Astrocyte (in vitro differentiated cells and primary cell): ENCODE measurements at regions not wholly inside any gene's neighbourhood (a gene's known extent, or its start where the extent isn't known, plus 50 kb on each side); places are given as distances from the start of the nearest gene placed in this dataset.

Experiments used
- DNase-seq: peaks from one replicate; pipeline ENCODE4 v3.0.0-alpha.2; 2010; ENCODE audit warnings: low read depth
- FAIRE-seq: peaks from 2 replicates; lab custom pipeline; 2011; peaks lifted over from hg19 to GRCh38; lab: Jason Lieb, UNC
- H2AFZ ChIP-seq: 2 replicates; pipeline ENCODE4 v1.6.0; 2012; ENCODE audit warnings: low read depth, low read length, inconsistent platforms
- H3K27ac ChIP-seq: 2 replicates; pipeline ENCODE4 v1.5.1; 2011; ENCODE audit warnings: low read depth, low read length, inconsistent platforms
- H3K27me3 ChIP-seq: 2 replicates; pipeline ENCODE4 v1.6.0; 2011; ENCODE audit warnings: low read length, inconsistent platforms; ENCODE audit not compliant: insufficient read depth
- H3K36me3 ChIP-seq: 2 replicates; pipeline ENCODE4 v1.5.1; 2011; ENCODE audit warnings: low read length, inconsistent platforms; ENCODE audit not compliant: insufficient read depth
- H3K4me1 ChIP-seq: 2 replicates; pipeline ENCODE4 v1.5.1; 2011; ENCODE audit warnings: low read length, inconsistent platforms; ENCODE audit not compliant: insufficient read depth
- H3K4me2 ChIP-seq: 2 replicates; pipeline ENCODE4 v1.6.0; 2012; ENCODE audit warnings: low read length, inconsistent platforms
- H3K4me3 ChIP-seq: 2 replicates; pipeline ENCODE4 v1.5.1; 2011; ENCODE audit warnings: low read depth, mild to moderate bottlenecking, low read length, inconsistent platforms; ENCODE audit not compliant: insufficient read depth
- H3K79me2 ChIP-seq: 2 replicates; pipeline ENCODE4 v1.6.0; 2012; ENCODE audit warnings: mild to moderate bottlenecking, low read length, inconsistent platforms; ENCODE audit not compliant: insufficient read depth
- H3K9ac ChIP-seq: 2 replicates; pipeline ENCODE4 v1.6.0; 2012; ENCODE audit warnings: mild to moderate bottlenecking, low read length, inconsistent platforms
- H3K9me3 ChIP-seq: 2 replicates; pipeline ENCODE4 v1.5.1; 2012; ENCODE audit warnings: low read depth, mild to moderate bottlenecking, low read length, inconsistent platforms; ENCODE audit not compliant: insufficient read depth
- H4K20me1 ChIP-seq: 2 replicates; pipeline ENCODE4 v1.6.0; 2012; ENCODE audit warnings: low read length, inconsistent platforms; ENCODE audit not compliant: insufficient read depth
- H3K27ac Mint-ChIP-seq: one replicate; pipeline ENCODE4 v1.8.0; 2021; ENCODE audit warnings: mild to moderate bottlenecking, mixed read lengths; ENCODE audit not compliant: unreplicated experiment
- H3K27me3 Mint-ChIP-seq: one replicate; pipeline ENCODE4 v1.8.0; 2021; ENCODE audit warnings: low read depth, mixed read lengths; ENCODE audit not compliant: unreplicated experiment
- H3K36me3 Mint-ChIP-seq: one replicate; pipeline ENCODE4 v1.8.0; 2021; ENCODE audit warnings: low read depth, mixed read lengths; ENCODE audit not compliant: unreplicated experiment
- H3K4me1 Mint-ChIP-seq: one replicate; pipeline ENCODE4 v1.8.0; 2021; ENCODE audit warnings: low read depth, mixed read lengths; ENCODE audit not compliant: unreplicated experiment
- H3K4me3 Mint-ChIP-seq: one replicate; pipeline ENCODE4 v1.8.0; 2021; ENCODE audit warnings: mild to moderate bottlenecking, moderate library complexity, mixed read lengths; ENCODE audit not compliant: unreplicated experiment
- H3K9me3 Mint-ChIP-seq: one replicate; pipeline ENCODE4 v1.8.0; 2021; ENCODE audit warnings: mild to moderate bottlenecking, mixed read lengths; ENCODE audit not compliant: unreplicated experiment
- CTCF ChIP-seq: IDR thresholded peaks from 2 replicates; pipeline ENCODE4 v1.5.1; 2011; ENCODE audit warnings: low read depth, mild to moderate bottlenecking, inconsistent platforms, low read length, moderate library complexity; ENCODE audit not compliant: insufficient read depth
- EZH2 ChIP-seq: IDR thresholded peaks from 2 replicates; pipeline ENCODE4 v1.6.1; 2012; ENCODE audit warnings: mild to moderate bottlenecking, low read length, inconsistent platforms; ENCODE audit not compliant: insufficient read depth

- peaks cover 10% of the 10 kb centered on the region for H3K4me1 Mint-ChIP-seq
Observed at GRCh38 chr3:25293736-25294135, 134.3 kb upstream of the RARB start.

GRCh38 chr3:25294169-25294805, 133.8 kb upstream of the RARB start:
- Mint-ChIP-seq H3K27ac (no peak overlapping the region), H3K4me1 (peaks cover 10% of the 10 kb centered on the region), H3K27me3 (peaks cover 3% of the 10 kb centered on the region), H3K36me3 (no peaks in the 10 kb centered on the region), H3K9me3 (no peaks in the 10 kb centered on the region), H3K4me3 (no peak overlapping the region)
- Histone ChIP-seq H3K79me2 (no peaks in the 10 kb centered on the region), H3K27ac (no peak overlapping the region), H3K9ac (no peak overlapping the region), H3K4me3 (no peak overlapping the region), H3K9me3 (no peaks in the 10 kb centered on the region), H3K36me3 (no peaks in the 10 kb centered on the region), H4K20me1 (no peaks in the 10 kb centered on the region), H3K27me3 (no peaks in the 10 kb centered on the region), H3K4me1 (no peaks in the 10 kb centered on the region), H2AFZ (no peak overlapping the region), H3K4me2 (no peak overlapping the region)
- no peak for DNase-seq
- TF ChIP-seq CTCF (no peak), EZH2 (no peak)
- FAIRE-seq, result no peak

More at GRCh38 chr3:25293736-25294135, 134.3 kb upstream of the RARB start:
- Histone ChIP-seq H2AFZ (no peak overlapping the region), H3K36me3 (no peaks in the 10 kb centered on the region), H3K79me2 (no peaks in the 10 kb centered on the region), H3K27me3 (no peaks in the 10 kb centered on the region), H3K4me1 (no peaks in the 10 kb centered on the region), H3K4me2 (no peak overlapping the region), H4K20me1 (no peaks in the 10 kb centered on the region), H3K27ac (no peak overlapping the region), H3K4me3 (no peak overlapping the region), H3K9ac (no peak overlapping the region), H3K9me3 (no peaks in the 10 kb centered on the region)
- FAIRE-seq (no peak), DNase-seq (no peak)
- no peak overlapping the region for H3K4me3 Mint-ChIP-seq
- H3K27ac Mint-ChIP-seq, result no peak overlapping the region
- peaks cover 3% of the 10 kb centered on the region for H3K27me3 Mint-ChIP-seq
- TF ChIP-seq CTCF, result no peak
- no peak for TF ChIP-seq EZH2
- no peaks in the 10 kb centered on the region for H3K36me3 Mint-ChIP-seq
- no peaks in the 10 kb centered on the region for H3K9me3 Mint-ChIP-seq
